ENCODE measurements at regions not wholly inside any gene's neighbourhood (a gene's known extent, or its start where the extent isn't known, plus 50 kb on each side); places are given as distances from the start of the nearest gene placed in this dataset.

- no peaks in the 10 kb centered on the region for H3K79me2 ChIP-seq (ENCODE audit: control insufficient read depth, insufficient read depth, low read length)
- ChIA-PET CTCF (ENCODE audit: low intra/inter-chr PET ratio) (no interaction called here), POLR2A (interaction anchor here (0.9 kb wide), 1 partner anchor 13 kb away, joined by 3 read pairs; no protein-coding TSS in a partner anchor)
- no peaks in the 10 kb centered on the region for H3K4me1 ChIP-seq (replicated peaks in 1 of 2; ENCODE audit: control insufficient read depth in 2 of 2, insufficient read depth in 2 of 2, low read length in 2 of 2)
- ATAC-seq = no peak
- TF ChIP-seq GABPA (tag; conservative IDR thresholded peaks at IDR 0.05; ENCODE audit: low read depth) (no peak), ZNF655 (CRISPR knock-in tag; IDR thresholded peaks at IDR 0.05) (no peak), SMAD1 (IDR thresholded peaks at IDR 0.05; ENCODE audit: low read depth, low read length, partially characterized antibody) (no peak), HDAC1 (IDR thresholded peaks at IDR 0.05) (no peak), KHSRP (IDR thresholded peaks at IDR 0.05) (no peak), SIN3A (IDR thresholded peaks at IDR 0.05; ENCODE audit: borderline replicate concordance in 2 of 2, control insufficient read depth in 1 of 2, low read depth in 2 of 2, low read length in 2 of 2) (no peak), ZNF583 (CRISPR knock-in tag; IDR thresholded peaks at IDR 0.05) (no peak), ZNF609 (CRISPR knock-in tag; IDR thresholded peaks at IDR 0.05; ENCODE audit: borderline replicate concordance) (no peak), MBD1 (CRISPR knock-in tag; IDR thresholded peaks at IDR 0.05) (no peak)
- H3K9me1 ChIP-seq (ENCODE audit: control insufficient read depth, insufficient read depth, low read length) = no peaks in the 10 kb centered on the region
- in situ Hi-C loops (cut with MboI) = no loop called here
- no peaks in the 10 kb centered on the region for H3K9me3 ChIP-seq (replicated peaks; ENCODE audit: control insufficient read depth, insufficient read depth, low read depth, low read length)
- no peaks in the 10 kb centered on the region for H4K20me1 ChIP-seq (replicated peaks; ENCODE audit: control insufficient read depth, insufficient read depth, low read length)
- no peaks in the 10 kb centered on the region for H3K36me3 ChIP-seq (ENCODE audit: control insufficient read depth, insufficient read depth, low read length)
- no peak overlapping the region for H3K9ac ChIP-seq (ENCODE audit: insufficient read depth in 1 of 2, low read depth in 2 of 2, low read length in 2 of 2)
- no TSS peak for BruUV-seq (replicated peaks)
- no peak overlapping the region for H3K27ac ChIP-seq (ENCODE audit: extremely low read depth, low read depth, low read length)
- DNase-seq (ENCODE audit: extremely low read depth in 1 of 4, low spot score in 3 of 4) = no peak
- no peak overlapping the region for H3K4me3 ChIP-seq
- no peak overlapping the region for H2AFZ ChIP-seq (ENCODE audit: low read depth, low read length)
- no peak overlapping the region for H3K4me2 ChIP-seq (ENCODE audit: insufficient read depth, low read length)
- intact Hi-C loops (cut with micrococcal nuclease) = loop anchor here (10.0 kb wide), 2 partner anchors 209 to 289 kb away; no protein-coding TSS in a partner anchor
- no peak for FAIRE-seq
- peaks cover 2 to 5% of the 10 kb centered on the region in 2 experiments; a peak in 1 of 5 replicates for H3K27me3 ChIP-seq (ENCODE audit: control insufficient read depth in 2 of 2, insufficient read depth in 2 of 2, low read length in 2 of 2)
These were observed 252.1 kb downstream of the SEC61B start for GRCh38 chr9:99474186-99474585.
